NCI-H2227 treated with DMSO at 0.1 percent for 48 hours (cell line): ENCODE measurements at regions not wholly inside any gene's neighbourhood (a gene's known extent, or its start where the extent isn't known, plus 50 kb on each side); places are given as distances from the start of the nearest gene placed in this dataset.

Source experiments
- DNase-seq: peaks from one replicate; lab custom pipeline; 2025; lab: John Stamatoyannopoulos, UW

DNA sequence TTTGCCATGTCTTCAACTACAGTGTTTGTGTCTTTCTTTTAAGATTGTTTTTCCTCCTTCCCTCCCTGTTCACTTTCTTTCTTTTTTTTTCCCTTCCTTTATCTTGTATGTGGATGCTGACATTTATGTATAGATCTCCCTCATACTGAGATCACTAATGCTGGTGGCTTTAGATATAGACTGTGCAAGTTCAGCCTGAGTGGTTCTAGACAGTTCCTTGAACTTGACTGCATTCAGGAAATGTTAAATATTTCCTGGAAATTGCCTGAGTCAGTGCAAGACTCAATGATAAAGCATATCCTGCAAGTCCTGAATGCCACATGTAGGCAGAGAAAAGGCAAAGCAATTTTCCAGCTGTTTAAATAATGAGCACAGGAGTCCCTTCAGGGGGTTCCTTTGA, 182.5 kb upstream of the NR3C1 start:
- no peak for DNase-seq

DNA sequence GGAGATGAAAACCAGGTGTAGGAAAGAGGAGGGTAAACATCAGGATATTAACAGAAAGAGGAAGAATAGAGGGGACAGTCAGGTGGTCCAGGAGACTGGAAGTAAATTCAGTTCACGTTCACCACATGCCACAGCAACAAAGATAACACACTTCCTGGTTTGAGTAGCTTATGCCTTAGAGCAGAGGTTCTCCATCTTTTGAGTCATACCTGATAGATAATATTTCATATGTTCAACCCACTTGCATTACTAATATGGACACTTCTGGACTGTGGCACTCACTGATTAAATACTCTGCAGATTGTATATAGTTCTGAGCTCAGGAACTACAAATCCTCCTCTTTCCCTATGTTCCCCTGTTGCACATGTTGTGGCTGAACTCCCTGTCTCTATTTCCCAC, 179.9 kb upstream of the NR3C1 start:
- no peak for DNase-seq

DNA sequence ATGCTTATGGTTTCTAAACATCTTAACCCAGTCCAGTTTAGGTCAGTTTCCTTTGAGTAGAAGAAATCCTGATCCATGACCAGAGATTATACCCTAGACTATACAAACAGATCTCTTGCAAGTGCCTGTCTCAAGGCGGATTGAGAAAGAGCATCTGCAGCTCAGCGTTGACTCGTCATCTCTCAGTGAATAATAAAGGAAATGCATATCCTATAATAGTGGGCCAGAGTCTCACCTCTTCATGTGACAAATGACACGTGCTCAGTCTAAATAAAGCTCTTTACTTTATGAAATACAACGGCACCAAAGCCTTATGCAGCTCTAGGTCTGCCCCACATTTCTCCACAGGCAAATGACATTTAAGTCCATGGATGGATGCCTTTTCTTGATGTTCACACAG, 179.4 kb upstream of the NR3C1 start:
- no peak for DNase-seq

DNA sequence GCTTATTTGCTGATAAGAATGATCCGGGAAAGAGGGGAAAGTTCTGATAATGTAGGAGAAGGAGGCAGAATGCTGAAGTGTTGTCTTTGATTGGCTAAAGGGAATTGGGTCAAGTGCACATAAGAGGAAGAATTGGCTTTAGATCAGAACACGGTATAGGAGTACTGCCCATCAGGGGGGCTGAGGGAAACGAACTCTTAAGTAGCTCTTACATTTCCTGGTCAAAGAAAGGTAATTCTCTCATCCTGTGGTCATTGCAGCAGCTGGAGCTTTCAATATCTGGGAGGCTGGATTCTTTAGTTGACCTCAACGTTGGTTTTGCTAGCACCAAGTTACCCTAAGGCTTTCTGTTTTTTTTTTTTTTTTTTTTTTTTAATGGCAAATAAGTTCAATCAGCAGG, 178.7 kb upstream of the NR3C1 start:
- no peak for DNase-seq

DNA sequence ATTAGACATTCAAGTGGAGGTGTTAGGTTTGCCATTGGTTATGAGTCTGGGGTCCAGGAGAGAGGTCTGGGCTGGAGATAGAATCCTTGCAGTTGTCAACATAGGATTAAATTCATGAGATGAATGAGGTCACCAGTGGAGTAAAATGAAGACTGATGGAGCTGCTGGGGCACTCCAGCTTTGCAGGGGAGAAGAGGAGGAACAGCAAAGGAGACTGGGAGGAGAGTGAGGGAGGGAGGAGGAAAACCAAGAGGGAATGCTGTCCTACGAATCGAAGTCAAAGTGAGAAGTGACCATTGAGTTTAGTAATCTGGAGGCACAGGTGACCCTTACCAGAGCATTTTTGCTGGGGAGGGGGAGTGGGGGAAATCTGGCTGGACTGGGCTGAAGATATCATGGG, 178.2 kb upstream of the NR3C1 start:
- DNase-seq = no peak

DNA sequence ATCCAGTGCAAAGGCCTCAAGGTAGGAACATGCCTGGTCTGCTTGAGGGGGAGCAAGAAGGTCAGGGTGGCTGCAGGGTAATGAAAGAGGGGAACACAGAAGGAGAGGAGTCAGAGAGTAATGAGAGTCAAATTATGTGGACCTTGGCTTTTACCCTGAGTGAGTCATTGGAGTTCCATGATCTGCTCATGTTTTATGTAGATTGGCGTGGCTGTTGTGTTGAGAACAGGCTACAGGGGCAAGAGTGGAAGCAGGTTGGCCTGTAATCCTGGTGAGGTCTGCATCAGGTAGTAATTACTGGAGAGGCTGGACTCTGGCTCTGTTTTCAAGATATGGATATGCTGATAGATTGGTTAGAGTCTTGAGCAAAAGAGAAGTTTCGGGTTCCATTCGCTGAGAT, 177.7 kb upstream of the NR3C1 start:
- no peak for DNase-seq

DNA sequence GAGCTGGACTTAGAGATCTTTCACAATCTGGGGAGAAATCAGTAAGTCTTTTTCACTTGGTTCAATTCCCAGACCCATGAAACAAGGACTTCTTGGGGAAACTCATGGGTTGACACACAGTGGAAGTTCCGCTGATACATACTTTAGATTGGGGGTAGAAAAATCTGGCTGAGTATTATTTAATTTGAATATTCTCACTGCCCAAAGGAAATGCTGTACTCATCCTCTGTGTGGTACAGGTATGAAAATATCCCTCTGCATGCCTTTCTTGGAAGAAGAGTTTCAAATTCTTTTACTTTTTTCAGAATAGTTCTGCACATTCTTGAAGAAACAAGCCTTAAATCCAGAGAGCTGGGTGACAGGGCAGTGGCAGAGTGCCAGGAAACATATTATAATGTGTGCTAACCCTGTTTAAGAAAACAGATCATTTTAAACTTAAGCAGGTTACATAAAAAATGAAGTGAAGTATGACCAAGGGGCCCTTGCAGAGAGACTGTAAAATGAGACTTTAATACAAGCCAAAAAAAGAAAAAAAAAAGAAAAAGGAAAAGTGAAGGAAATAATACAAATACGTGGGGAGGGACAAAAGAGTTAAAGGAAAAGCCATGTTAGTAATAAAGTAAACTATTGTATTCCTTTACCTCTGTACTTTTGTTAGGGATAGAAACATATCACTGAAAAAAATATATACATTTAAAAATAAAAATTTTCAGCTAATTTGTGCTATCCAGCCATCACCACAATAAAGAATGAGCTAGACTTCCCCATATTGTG, 173.4 kb upstream of the NR3C1 start:
- DNase-seq = no peak

DNA sequence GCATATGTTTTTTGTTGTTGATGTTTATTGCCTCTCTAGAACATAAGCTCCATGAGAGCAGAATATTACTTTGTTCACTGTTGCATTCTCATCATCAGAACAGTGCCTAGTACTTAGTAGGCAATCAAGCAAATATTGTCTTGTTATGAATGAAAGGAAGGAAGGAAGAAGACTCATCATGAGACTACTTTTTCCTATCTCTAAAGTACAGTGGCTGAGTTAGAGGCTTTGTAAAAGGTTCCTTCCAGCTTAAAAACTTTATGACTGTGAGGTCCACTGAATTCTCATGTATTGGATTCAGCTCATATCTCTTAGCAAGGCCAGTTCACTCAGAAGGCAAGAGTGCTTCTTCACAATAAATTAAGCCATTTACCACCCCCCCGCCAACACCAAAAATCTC, 171.8 kb upstream of the NR3C1 start:
- no peak for DNase-seq

DNA sequence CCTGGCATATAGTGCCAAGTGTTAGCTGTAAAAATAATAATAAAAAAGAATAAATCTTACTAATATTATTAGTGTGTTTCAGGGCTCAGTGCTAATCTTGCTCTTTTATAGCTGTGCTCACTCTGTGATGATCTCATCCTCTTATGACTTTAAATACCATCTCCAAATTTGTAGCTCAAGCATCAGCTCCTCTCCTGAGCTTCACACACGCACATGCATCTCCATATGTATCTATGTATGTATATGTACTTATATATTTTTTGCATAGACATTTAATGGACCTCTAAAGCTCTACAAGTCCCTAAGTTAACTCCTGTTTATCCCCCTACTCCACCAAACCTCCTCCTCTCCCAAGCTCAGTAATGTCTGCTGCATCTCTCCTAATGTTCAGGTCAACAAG, 170.8 kb upstream of the NR3C1 start:
- DNase-seq = no peak

DNA sequence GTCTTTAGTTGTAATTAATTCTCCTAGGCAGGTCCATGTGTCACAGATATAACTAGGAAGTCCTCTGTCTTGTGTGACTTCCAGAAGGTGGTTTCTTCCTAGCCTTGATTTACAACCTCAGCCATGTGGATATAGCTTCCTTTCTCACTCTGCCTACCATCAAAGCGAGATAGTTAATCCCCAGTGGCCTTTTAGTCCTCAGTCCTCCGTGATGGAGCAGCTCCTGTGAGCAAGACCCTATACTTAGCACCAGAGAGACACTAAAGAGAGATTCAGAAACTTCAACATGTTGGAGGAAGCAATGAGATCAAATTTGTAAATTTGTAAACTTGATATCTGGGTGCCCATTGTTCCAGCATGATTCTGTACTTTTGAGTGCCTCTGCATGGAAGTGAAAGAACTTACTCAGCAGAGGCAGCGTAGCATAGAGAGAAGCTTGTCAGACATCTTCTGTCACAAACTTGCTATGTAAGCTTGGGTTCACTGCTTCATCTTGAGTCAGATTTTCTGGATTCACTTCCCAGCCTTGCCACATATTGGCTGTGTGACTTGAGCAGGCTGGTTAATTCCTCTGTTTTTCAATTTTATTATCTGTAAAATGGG, 170.2 kb upstream of the NR3C1 start:
- no peak for DNase-seq

DNA sequence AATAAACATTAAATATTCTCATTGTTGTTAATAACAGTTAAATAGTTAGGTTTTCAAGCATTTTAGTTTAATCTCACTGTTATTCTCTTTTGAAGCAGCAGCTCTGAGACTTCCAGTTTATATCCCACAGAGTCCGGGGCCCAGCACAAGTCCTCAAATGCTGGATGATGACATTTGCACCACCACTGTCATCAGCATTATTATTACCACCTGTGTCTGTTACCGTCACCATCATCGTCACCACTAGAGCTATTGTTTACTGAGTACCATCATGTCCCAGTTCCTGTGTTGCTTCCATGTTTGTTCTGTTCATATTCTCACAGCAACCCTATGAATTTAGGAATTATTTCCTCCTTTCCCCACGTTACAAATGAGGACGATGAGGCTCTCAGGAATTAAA, 169.2 kb upstream of the NR3C1 start:
- DNase-seq = no peak

DNA sequence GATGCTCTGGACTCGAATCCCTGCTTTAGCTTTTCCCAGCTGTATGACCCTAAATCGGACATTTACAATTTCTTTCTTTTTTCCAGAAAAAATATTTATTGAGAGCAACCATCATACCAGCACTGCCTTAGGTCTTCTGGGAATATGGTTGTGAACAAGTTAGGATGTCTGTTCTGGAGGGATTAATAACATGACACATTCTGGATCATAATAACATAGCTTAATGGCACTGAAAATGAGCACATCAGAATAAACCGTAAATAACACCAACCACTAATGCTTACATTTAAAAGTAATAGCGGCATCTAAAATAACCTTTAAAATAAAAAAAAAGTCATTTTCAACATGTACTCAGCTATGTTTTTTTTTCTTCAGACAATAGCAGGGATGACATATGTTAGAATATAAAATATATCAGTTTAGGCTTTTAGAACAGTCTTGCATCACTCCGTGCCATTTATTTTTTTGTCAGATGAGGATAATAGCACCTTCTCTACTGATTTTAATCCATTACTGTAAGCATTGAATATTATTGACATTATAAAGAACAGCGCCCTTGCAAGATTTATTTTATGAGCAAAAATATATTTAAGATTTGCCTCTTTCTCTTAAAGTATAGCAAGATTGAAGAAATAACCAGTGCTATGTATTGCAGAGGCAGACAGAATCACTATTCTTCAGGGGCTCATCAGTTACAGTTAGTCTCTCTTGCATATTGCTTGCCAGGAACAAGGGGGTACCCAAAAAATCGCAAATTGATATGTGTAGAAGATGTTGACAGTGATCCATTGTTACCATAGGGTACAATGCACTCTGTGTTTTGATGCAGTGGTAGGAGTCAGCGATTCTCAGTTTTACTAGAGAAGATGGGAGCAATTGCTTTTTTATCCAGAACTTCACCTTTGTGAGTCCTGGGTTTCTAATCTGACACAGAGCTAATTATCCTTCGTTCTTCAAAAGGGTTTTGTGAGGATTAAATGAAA, 168.4 kb upstream of the NR3C1 start:
- DNase-seq = no peak

DNA sequence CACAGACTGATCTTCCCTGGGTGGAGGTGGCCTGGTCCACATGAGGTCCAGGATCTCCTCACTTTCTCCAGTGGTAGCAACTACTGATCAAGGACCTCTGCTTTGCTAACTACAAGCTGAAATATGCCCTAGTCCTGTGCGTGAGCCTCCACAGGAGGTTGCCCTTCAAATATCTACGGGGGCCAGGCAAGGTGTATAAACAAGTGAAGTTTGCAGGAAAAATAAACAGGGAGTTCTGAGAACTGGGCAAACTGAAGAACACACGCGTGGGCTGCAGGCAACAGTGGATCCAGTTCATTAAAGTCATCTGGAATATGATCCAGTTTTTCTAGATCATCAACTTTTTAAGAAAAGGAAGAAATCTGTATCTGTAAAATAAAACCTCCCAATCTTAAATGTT, 167.5 kb upstream of the NR3C1 start:
- DNase-seq = no peak

DNA sequence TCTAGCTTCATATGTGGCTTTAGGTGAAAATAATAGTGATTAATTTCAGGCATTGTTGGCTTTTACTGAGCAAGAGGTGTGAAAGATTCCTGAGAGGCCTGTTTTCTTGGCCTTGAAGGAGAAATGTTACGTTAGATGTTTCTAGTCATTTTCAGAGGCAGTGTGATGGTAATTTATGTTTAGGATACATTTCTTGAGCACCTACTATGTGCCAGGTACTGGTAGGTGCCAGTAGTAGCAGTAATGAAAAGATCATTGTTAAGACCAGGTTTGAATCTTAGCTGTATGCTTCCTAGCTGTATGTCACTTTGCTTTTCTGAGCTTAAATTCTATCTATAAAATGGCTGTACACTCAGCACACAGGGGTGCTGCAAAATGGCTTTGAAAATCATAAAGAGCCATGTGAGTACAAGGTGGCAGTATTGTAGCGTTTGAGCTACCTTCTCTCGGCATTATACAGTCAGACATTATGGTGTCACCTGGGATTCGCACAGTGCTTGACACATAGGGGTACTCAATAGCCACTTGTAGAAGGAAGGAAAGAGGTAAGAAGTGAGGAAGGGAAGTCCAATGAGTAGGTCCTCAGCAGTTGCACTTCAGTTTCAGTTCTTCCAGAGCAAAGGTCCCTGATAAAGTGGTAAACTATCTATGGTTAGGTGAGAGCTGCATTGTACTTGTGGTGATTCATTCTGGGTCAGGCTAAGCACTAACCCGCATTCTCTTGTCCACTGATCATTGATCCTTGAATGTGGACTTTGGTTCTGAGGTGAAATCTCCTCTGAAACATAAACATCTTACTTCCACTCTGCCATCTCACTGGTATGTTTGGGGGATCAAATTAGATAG, 166.5 kb upstream of the NR3C1 start:
- no peak for DNase-seq

DNA sequence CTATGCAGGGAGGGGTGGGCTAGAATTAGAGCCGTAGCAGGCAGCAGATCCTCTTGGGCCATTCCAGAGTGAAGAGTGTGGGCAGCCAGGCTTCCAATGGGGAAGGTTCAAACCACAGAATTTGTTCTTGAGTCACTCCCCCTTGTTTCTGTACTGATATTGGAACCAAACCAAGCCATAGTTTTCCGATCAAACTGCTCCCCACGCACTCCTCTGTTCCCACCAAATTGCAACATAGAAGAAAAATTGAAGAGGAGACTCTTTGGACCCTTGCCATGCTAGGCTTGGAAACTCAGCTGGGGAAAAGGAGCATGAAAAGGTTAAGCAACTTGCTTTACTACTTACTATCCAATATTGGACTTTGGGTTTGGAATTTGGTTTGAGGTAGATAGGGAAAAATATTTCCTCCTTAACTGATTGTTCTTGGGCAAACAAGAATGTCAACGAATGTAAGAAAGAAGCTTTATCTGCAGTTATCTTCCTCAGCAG, 165.8 kb upstream of the NR3C1 start:
- DNase-seq = no peak

DNA sequence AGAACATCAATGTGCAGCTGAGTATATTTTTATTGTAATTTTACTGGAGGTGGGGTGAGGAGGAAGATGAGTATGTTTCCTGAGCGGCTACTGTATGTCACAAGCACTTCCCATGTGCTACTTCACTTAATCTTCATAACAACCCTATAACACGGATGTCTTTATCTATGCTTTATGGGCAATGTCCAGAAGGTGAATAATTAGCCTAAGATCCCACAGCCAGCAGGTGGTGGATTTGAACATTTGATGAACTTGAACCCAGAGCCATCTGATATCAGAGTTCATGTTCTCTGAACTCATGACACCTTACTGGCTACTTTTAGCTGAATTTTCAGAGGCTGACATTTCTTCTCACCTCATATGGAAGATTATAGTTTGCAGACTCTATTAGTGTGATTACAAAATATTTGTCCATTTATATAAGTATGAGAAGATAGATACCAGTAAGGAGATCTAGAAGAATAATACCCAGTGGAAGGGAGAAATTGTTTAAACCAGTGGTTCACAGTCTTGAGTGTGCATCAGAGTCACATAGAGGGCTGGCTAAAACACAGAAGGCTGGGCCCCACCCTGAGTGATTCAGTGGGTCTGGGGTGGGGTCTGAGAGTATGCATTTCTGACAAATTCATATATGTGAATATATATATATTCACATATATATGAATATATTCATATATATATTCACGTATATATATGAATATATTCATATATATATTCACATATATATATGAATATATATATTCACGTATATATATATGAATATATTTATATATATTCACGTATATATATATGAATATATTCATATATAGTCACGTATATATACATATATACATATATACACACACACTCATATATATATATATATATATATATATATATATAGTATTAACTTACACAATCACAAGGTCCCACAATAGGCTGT, 164.4 kb upstream of the NR3C1 start:
- no peak for DNase-seq

DNA sequence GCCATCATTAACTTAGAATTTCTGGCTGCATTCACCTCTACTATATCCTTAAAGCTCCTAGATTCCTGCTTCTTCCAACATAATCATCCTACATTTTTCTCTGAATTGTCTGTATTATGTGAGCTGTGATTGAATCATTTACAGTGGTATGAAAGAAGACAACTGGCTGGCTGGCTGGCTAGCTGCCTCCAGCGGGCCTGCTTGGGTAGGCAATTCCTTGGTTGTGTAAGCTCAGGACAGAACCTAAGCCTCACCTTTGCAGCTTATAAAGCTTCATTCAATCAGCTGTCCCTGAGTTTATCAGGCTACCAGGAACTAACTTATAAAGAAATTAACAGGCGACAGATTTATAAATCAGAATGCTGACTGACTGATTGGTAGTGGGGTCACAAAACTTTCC, 162.7 kb upstream of the NR3C1 start:
- no peak for DNase-seq

DNA sequence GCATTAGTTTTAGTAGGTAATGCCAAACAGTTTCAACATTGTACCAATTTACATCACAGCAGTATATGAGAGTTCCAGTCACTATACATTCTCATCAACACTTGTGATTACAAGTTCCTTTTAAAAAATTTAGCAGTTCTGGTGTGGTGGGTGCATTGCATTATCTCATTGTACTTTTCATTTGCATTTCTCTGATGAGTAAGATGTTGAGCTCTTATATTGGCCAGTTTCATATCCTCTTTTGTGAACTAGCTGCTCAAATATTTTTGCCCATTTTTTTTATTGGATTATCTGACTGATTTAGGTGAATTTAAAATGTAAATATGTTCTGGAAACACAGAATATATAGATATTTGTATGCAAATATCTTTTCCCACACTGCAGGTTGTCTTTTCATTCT, 160.9 kb upstream of the NR3C1 start:
- DNase-seq = no peak

DNA sequence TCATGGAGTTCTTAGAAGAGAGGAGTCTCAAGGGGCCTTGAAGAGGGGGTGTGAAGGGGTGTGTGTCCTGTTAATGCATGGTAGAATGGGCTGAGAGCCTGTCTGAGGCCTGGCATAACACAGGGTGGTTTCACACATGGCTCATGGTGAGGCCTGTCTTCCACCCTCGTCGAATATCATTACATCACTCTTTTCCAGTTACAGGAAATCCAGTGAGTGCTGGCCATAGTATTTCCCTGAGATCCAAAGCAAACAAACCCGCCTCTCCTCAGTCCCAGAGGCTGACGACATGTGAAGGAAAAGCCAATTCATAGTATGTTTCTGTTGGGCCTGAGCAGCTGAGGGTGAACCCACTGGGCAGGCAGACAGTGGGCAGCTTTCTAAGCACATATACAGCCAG, 159.4 kb upstream of the NR3C1 start:
- DNase-seq = no peak

DNA sequence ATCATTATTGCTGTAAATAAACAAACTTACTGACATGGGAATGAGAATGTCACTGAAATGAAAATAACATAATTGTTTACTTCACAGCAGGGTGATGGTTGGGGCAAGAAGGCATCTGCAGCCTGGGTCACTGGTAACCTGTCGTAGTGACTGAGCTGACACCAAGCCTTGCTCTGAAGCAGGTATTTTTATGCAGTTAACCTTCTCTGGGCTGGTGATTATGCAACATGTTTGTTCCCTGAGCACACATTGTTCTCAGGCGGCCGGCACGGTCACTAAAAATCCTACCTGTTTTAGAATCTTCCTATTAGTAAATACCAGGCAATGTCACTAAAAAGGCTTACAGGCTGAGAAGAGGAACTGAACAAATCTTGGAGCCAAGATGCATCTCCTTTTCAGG, 157.7 kb upstream of the NR3C1 start:
- DNase-seq = no peak

DNA sequence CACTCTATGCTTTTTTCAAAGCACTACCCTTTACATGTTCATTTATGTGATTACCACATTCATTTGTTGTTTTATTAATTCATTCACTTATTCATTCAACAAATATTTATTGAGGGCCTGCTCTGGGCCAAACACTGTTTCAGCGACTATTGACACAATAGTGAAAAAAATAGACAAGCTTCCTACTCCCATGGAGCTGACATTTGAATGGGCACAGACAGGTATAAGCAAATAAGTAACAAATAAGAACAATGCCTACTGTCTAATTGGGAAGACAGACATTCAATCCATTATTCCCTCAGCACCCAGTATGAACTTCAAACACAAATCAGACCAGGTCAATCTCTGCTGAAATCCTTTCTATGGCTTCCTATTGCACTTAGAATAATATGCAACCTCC, 156.9 kb upstream of the NR3C1 start:
- DNase-seq = no peak
